Omental fat pad (tissue), 3 donors: ENCODE measurements at regions not wholly inside any gene's neighbourhood (a gene's known extent, or its start where the extent isn't known, plus 50 kb on each side); places are given as distances from the start of the nearest gene placed in this dataset.

Experiments
- ATAC-seq: fragments of 150-250 bp; one replicate; pipeline ENCODE4 v1.9.1; 2016; ENCODE audit warnings: mild to moderate bottlenecking, moderate library complexity; ENCODE audit not compliant: low FRiP score
- DNase-seq: peaks from one replicate; pipeline ENCODE4 v3.0.0-alpha.2; 2019; ENCODE audit warnings: low spot score
- TF ChIP-seq, protein P1 (sequence below), 3 donors: fragments of 450-650 bp; IDR thresholded peaks; one replicate each; pipeline ENCODE4 v1.5.1; 2016 to 2017; ENCODE audit warnings: antibody characterized with exemption in 3 of 3, mild to moderate bottlenecking in 3 of 3, moderate library complexity in 2 of 3

GRCh38 chr5:15431923-15432322 lies 68.1 kb upstream of the FBXL7 start:
- ATAC-seq (no peak), DNase-seq (no peak)
- TF ChIP-seq, protein P1, sequence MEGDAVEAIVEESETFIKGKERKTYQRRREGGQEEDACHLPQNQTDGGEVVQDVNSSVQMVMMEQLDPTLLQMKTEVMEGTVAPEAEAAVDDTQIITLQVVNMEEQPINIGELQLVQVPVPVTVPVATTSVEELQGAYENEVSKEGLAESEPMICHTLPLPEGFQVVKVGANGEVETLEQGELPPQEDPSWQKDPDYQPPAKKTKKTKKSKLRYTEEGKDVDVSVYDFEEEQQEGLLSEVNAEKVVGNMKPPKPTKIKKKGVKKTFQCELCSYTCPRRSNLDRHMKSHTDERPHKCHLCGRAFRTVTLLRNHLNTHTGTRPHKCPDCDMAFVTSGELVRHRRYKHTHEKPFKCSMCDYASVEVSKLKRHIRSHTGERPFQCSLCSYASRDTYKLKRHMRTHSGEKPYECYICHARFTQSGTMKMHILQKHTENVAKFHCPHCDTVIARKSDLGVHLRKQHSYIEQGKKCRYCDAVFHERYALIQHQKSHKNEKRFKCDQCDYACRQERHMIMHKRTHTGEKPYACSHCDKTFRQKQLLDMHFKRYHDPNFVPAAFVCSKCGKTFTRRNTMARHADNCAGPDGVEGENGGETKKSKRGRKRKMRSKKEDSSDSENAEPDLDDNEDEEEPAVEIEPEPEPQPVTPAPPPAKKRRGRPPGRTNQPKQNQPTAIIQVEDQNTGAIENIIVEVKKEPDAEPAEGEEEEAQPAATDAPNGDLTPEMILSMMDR (IDR thresholded peaks at IDR 0.05): no peak

GRCh38 chr5:15425766-15426165 lies 74.2 kb upstream of the FBXL7 start:
- DNase-seq (no peak), ATAC-seq (no peak)
- TF ChIP-seq, protein P1 (IDR thresholded peaks at IDR 0.05): no peak

DNA sequence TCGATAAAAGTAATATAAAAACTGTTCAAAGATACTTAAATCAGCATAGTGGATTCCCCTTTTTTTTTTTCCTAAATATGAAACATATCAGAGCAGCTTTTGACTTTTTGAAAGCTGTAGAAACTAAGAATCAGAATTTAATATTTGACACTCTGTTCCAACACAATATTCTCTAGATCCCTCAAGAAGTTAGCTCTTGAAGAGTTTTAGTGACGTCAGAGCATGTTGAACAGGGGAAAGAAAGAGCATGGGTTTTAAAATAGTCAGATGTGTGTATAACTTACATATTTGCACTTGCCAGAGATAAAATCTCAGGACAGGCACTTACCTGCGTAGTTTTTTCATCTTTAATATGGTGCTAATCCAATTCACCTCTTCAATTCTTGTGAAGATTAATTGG lies 75.2 kb upstream of the FBXL7 start:
- DNase-seq (no peak), ATAC-seq (no peak)
- TF ChIP-seq, protein P1 (IDR thresholded peaks at IDR 0.05): no peak

DNA sequence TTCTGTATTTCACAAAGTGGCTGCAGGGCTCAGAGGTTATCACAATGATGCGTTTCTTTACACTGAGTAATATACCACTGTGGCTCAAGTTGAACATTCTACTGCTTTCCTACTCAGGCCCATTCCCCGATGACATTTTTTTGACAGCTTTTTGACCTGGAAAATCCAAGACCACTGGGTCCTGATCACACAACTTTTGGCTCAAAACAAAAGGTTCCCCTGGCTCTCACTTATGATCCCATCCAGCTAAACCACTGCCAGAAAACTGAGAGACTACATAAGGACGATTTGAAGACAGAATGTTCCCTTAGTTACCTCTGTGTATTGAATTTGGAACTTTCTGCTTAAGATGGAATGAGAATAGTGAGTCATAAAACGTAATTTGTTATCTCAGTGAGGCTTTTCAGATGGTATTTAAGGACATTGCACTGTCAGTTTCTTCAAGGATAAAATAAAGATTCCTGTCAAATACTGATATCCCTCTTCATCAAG lies 78.0 kb upstream of the FBXL7 start:
- TF ChIP-seq, protein P1 (IDR thresholded peaks at IDR 0.05): no peak
- ATAC-seq (peak; percentile 74), DNase-seq (no peak)

DNA sequence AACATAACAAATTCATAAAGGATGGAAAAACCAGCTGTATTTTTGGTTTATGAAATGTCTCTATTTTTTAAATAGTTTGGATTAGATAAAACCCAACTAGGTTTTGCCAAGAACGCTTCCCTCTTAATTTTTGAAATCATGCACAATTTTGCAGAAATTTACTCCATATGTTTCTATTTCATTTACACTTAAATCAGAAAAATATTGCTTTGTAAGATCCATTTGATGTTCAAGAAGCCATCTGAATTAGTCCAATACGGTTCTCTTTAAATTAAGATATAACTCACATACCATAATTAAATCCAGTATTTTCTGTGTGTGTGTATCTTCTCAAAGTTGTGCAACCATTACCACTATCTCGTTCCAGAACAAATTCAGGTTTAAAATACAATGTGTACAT lies 78.6 kb upstream of the FBXL7 start:
- ATAC-seq (no peak), DNase-seq (no peak)
- TF ChIP-seq, protein P1 (IDR thresholded peaks at IDR 0.05): no peak

DNA sequence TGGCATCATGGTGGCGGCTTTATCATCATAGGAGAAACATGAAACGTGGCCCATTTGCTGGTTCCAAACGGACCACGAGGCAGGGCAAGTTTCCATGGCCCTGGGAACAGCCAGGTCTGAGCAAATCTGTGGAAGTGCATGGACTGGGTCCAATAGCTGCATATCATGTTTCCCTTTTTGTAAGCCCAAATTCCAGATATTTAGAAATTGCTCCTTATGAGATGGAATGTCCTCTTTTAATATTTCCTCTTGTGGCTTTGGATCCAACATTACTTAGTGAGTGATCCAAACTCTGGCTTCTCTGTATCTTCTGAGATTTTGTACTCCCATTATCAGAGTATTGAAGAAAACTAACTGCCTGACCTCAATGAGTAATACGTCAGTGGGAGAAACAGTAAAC lies 79.8 kb upstream of the FBXL7 start:
- ATAC-seq: no peak
- DNase-seq: no peak
- TF ChIP-seq, protein P1 (IDR thresholded peaks at IDR 0.05): no peak

DNA sequence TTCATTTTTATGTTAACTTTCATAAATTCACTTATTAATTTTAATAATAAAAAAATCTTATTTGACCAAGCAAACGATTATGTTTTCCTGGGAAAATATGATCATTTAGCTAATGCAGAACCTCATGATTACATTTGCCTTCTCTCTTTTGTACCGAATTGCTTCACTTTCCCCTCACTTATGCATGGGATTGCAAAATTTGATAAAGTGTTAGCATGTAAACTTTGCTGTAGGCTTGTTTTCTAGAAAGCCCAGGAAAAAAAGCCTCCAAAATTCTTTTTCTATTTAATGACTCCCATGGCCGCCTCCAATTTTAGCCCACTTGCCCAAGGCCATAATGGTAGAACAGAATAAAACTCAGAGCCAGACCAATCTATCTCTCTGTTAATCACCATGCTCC lies 82.8 kb upstream of the FBXL7 start:
- DNase-seq (no peak), ATAC-seq (no peak)
- TF ChIP-seq, protein P1 (IDR thresholded peaks at IDR 0.05): no peak
